SK-N-SH treated with all-trans-retinoic acid at 6 μM for 48 hours (cell line): ENCODE measurements at regions not wholly inside any gene's neighbourhood (a gene's known extent, or its start where the extent isn't known, plus 50 kb on each side); places are given as distances from the start of the nearest gene placed in this dataset.

ENCODE experiments used
- ESRRG ChIP-seq: fragments of 250-450 bp; sonication (Bioruptor Pico); IDR thresholded peaks from 2 replicates; pipeline ENCODE4 v1.6.1; 2021; ENCODE audit warnings: mild to moderate bottlenecking
- TCF4 ChIP-seq: fragments of 250-450 bp; sonication (Bioruptor Pico); IDR thresholded peaks from 2 replicates; pipeline ENCODE4 v1.8.0; 2021; ENCODE audit warnings: mild to moderate bottlenecking, moderate library complexity, borderline replicate concordance
- ZFP3 ChIP-seq: fragments of 250-450 bp; sonication (Bioruptor Pico); IDR thresholded peaks from 2 replicates; pipeline ENCODE4 v1.5.0; 2020; ENCODE audit warnings: mild to moderate bottlenecking, moderate library complexity

GRCh38 chr3:34504366-34504765 is 705.9 kb downstream of the PDCD6IP start:
- no peak for TF ChIP-seq ESRRG (CRISPR knock-in tag)
- TF ChIP-seq ZFP3 (CRISPR knock-in tag), result no peak
- TF ChIP-seq TCF4 (CRISPR knock-in tag), result no peak
